GF-D8 (cell line): ENCODE measurements at regions not wholly inside any gene's neighbourhood (a gene's known extent, or its start where the extent isn't known, plus 50 kb on each side); places are given as distances from the start of the nearest gene placed in this dataset.

Source experiments
- DNase-seq: peaks from one replicate; lab custom pipeline; 2025; lab: John Stamatoyannopoulos, UW

- DNase-seq: peak; percentile 58
Measured at GRCh38 chr3:17985658-17986347, 243.4 kb upstream of the TBC1D5 start.

DNA sequence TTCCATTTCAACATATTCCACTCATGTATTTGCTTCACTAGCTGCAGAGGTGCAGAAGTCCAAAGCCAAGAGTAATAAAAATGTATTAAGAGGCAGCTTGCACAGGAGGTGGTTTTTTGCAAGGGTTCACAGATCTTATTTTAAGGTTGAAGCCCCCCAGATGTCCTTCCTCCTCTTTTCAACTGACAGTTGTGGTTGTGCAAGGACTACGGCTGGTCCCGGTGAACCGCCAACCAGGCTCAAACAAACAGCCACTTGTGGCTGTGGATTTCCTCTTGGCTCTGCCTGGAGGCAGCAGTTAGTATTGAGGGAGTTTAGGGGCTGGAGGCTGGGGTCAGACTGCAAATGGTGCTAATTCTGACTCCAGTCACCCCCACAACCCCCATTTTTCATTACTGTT is 240.7 kb upstream of the TBC1D5 start:
- DNase-seq: peak; percentile 98

DNA sequence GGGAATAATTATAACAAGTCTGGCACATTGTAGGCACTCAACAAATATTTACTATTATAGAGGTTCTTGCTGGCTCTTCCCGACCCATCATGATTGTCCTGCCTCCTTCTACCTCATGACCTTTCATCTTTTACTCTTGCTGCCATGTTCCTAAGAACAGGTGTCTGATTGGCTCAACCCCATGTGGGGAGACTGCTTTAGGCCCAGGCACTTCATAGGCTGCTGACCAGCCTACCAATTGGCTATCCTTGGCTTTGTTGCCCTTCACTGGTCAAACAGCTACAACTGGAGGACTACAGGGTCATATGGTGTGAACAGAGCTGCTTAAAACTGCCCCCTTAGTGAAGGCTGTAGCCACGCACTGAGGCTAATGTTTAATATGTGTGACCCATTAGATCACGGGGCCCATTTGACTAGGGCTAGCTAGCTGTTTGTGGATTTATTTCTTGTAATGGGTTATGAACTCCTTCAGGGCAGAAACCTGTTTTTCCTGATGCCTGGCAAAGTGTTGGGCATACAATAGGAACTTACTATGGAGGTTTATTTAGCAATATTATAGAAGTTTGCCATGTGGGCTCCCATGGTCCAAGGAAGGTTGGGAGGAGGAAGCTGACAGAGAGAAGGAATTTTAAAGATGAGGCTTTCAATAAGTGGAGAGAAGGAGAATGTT is 239.9 kb upstream of the TBC1D5 start:
- DNase-seq: no peak

DNA sequence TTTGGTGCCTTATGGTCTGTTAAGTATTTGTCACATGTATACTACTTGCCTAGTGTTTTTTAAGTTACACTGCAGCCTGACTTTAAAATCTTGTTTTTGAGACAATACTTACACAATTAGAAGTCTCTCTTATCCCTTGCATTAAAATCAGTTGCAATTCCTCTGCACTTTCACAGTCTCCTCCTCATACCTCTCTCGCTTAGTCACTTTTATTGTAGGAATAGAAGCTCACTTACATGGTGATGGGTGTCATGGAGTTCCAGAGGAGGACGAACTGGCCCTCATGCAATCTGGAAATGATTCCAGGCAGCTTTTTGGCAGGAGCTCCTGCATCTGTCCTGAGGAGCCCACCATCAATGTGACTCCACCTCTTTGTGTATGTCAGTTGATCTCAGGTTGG is 238.4 kb upstream of the TBC1D5 start:
- DNase-seq: no peak

GRCh38 chr3:17979911-17980310 is 237.5 kb upstream of the TBC1D5 start:
- DNase-seq: no peak

- DNase-seq: peak; percentile 16
Measured at GRCh38 chr3:17979252-17979651, 236.8 kb upstream of the TBC1D5 start.

DNA sequence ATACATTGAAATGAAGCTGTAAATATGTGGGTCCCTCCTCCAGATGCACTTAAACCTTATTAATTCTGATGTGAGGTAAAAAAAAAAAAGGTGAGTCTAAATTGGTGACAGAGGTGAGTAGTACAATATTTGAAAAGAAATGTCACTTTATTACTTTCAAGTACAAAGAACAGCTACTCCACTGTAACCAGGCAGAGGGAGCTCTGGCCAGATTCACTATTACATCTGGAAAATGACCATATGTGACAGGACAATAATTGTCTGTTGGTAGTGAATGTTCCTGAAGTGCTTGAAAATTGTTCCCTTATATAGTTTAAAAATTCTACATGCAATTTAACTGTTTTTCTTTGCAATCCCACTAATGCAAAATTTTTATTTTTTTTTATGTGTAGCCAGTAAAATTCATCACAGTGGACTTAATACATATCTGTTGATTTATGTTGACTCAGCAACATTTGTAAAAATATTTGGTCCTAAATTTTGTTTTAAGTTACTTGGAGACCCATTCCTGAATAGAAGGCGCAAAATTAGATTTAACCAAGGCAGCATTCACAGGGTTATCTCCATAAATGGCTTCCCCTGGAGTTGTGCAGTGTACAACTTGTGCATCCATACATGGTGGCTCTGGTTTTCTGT is 231.9 kb upstream of the TBC1D5 start:
- DNase-seq: no peak

- DNase-seq: no peak
Measured at GRCh38 chr3:17972959-17973906, 230.8 kb upstream of the TBC1D5 start.

DNA sequence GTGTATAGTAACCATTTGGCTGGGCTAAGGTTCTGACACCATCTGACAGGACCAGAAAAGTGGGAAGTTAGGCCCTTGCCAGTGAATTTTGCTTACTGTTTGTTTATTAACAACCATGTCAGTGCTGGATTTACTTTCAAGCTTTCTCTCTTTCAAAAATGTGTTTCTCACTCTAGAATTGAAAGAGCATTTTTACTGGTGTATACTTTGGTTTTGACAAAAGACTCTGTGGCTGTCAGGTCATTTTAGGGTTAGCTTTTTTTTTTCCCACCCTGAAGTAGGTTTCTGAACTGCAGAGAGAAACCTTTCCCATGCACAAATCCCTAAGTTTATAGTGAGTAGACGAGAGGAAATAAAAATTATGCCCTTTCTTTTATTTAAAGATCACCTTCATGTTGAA is 230.0 kb upstream of the TBC1D5 start:
- no peak for DNase-seq

- no peak for DNase-seq
Measured at GRCh38 chr3:17972030-17972429, 229.6 kb upstream of the TBC1D5 start.

GRCh38 chr3:17969985-17970568 is 227.6 kb upstream of the TBC1D5 start:
- no peak for DNase-seq

- no peak for DNase-seq
Measured at GRCh38 chr3:17969244-17969643, 226.8 kb upstream of the TBC1D5 start.

DNA sequence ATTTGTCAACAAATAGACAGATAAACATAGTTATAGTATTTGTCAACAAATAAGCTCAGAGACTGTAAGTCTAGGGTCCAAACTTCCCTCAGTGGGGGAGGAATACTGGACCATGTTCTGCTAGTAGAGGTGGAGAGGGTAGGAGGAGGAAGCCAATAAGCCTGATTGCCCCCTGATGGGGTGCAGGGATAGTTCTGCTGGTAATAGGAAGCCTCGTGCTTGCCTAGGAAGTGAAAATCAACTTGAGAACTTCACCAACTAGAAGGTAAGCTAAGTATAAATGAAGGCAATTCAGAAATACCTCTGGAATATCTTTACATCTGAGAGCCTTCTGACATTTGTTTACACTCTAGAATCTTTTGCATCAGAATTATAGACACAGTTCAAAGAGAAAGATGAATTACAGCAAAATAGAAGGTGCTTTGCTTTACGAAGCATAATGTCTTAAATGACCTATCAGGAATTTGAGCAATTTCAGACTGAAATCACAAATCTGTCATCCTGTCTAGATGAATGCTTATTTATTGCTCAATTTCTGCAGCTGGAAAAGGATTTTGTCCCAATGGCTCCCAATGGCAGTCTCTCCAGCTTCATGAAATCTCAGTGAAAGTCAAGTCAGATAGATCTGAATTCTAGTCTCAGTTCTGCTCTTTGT is 225.6 kb upstream of the TBC1D5 start:
- DNase-seq: no peak

- no peak for DNase-seq
Measured at GRCh38 chr3:17967111-17967510, 224.7 kb upstream of the TBC1D5 start.

- no peak for DNase-seq
Measured at GRCh38 chr3:17965331-17965730, 222.9 kb upstream of the TBC1D5 start.

DNA sequence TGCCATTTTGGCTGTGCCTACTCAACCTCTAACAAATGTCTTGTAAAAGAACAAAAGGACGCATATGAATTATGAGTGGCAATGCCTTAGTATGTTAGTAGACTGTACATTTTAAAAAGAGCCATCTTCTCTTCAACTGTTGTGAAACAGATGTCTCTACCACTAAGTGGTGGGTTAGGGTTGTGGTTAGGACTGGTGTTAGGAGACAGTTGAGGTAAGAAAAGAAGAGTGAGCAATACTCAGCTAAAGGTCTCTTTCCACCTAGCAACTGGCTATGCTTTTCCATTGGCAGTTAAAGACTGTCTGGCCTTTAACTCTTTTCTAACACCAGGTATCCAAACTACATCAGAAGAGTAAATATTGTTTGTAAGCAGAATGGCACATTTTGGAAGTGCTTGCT is 221.7 kb upstream of the TBC1D5 start:
- peak; percentile 59 for DNase-seq

- no peak for DNase-seq
Measured at GRCh38 chr3:17955411-17955810, 213.0 kb upstream of the TBC1D5 start.

DNA sequence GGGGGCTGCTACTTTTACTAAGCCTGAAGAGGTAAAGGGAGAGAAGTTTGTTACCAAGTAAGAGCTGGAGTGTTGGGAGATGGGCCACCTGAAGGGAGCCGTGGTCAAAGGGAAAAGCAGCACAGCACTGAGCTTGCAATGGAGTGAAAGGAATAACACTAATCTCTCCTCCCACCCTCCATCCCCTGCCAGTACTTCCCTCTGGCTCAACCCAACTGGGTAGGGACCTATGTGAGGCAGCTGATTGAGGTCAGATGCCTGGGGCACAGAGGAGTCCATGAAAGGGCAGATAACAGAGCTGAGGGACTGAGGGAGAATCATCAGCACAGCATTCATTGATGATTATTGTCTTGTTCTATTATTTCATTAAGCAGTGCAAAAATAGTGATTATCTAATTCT is 212.4 kb upstream of the TBC1D5 start:
- no peak for DNase-seq

DNA sequence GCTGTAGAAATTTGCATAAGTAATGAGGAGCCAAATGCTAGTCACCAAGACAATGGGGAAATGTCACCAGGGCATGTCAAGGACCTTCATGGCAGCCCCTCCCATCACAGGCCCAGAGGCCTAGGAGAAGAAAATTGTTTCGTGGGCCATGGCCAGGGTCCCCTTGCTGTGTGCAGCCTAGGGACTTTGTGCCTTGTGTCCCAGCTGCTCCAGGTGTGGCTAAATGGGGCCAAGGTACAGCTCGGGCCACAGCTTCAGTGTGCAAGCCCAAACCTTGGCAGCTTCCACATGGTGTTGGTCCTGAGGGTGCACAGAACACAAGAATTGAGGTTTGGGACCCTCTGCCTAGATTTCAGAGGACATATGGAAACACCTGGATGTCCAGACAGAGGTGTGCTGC is 208.8 kb upstream of the TBC1D5 start:
- DNase-seq: no peak

- DNase-seq: no peak
Measured at GRCh38 chr3:17949101-17949500, 206.7 kb upstream of the TBC1D5 start.

DNA sequence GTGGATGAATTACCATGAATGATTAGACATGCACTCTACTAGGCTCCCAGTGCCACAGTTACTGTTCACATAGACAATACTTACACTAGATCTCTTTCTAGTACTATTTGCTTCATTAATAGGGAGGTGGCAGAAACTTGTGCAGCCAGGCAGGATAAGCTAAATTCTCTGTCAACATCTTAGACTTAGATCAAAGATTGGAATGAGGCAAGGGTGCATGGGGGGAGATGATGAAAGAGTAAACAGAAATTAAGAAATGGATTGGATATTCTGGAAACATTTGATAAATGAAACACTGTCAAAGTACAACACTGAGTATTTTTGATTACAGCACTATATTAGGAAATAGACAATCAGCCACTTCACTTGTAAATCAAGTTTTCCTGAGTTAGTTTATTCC is 205.4 kb upstream of the TBC1D5 start:
- DNase-seq: no peak
